ENCODE measurements at regions not wholly inside any gene's neighbourhood (a gene's known extent, or its start where the extent isn't known, plus 50 kb on each side); places are given as distances from the start of the nearest gene placed in this dataset.

- no peaks in the 10 kb centered on the region for H3K9me3 ChIP-seq
- H3K4me1 ChIP-seq = no peaks in the 10 kb centered on the region
- no peak for DNase-seq
- no peaks in the 10 kb centered on the region for H3K36me3 ChIP-seq
- 84 to 97% (median 91%) methylated on average over 3 of the region's 3 CpGs for WGBS, 5 donors
- TF ChIP-seq POLR2AphosphoS5 (IDR thresholded peaks at IDR 0.05) (no peak), POLR2A (IDR thresholded peaks at IDR 0.05) (no peak), CTCF (IDR thresholded peaks at IDR 0.05 in 8 of 11, conservative IDR thresholded peaks at IDR 0.05 in 3 of 11) (no peak)
- no peak overlapping the region for H3K4me3 ChIP-seq
- H3K27ac ChIP-seq = no peak overlapping the region
- no peaks in the 10 kb centered on the region for H3K27me3 ChIP-seq (replicated peaks in 1 of 7)
- intact Hi-C loops (cut with DNase I; ENCODE audit: low total_unique reads) = no loop called here
Measured at GRCh38 chr1:115495111-115495510, 146.7 kb upstream of the VANGL1 start.

GRCh38 chr1:115493834-115494233, 147.9 kb upstream of the VANGL1 start:
- WGBS, 5 donors = 60 to 93% (median 87%) methylated on average over 1 to 4 of the region's 4 CpGs
- TF ChIP-seq CTCF (IDR thresholded peaks at IDR 0.05 in 8 of 11, conservative IDR thresholded peaks at IDR 0.05 in 3 of 11) (no peak), POLR2A (IDR thresholded peaks at IDR 0.05) (no peak), POLR2AphosphoS5 (IDR thresholded peaks at IDR 0.05) (no peak)
- H3K9me3 ChIP-seq = no peaks in the 10 kb centered on the region
- H3K36me3 ChIP-seq = no peaks in the 10 kb centered on the region
- H3K27ac ChIP-seq = no peak overlapping the region
- no peaks in the 10 kb centered on the region for H3K27me3 ChIP-seq (replicated peaks in 1 of 7)
- no peak overlapping the region for H3K4me3 ChIP-seq
- H3K4me1 ChIP-seq = no peaks in the 10 kb centered on the region
- no peak for DNase-seq
- intact Hi-C loops (cut with DNase I; ENCODE audit: low total_unique reads) = no loop called here

- H3K36me3 ChIP-seq = no peaks in the 10 kb centered on the region
- intact Hi-C loops (cut with DNase I; ENCODE audit: low total_unique reads) = no loop called here
- no peak for TF ChIP-seq POLR2AphosphoS5 (IDR thresholded peaks at IDR 0.05)
- no peak for TF ChIP-seq CTCF (IDR thresholded peaks at IDR 0.05 in 8 of 11, conservative IDR thresholded peaks at IDR 0.05 in 3 of 11)
- TF ChIP-seq POLR2A (IDR thresholded peaks at IDR 0.05) = no peak
- no peaks in the 10 kb centered on the region for H3K4me1 ChIP-seq
- no peak overlapping the region for H3K27ac ChIP-seq
- WGBS, 5 donors = 54 to 78% (median 73%) methylated on average over 1 of the region's 1 CpG
- H3K27me3 ChIP-seq (replicated peaks in 1 of 7) = no peaks in the 10 kb centered on the region
- no peaks in the 10 kb centered on the region for H3K9me3 ChIP-seq
- DNase-seq = no peak
- no peak overlapping the region for H3K4me3 ChIP-seq
Measured at GRCh38 chr1:115492880-115493279, 148.9 kb upstream of the VANGL1 start.

- no peak overlapping the region for H3K4me3 ChIP-seq
Measured at GRCh38 chr1:115492019-115492595, 149.7 kb upstream of the VANGL1 start.

More at GRCh38 chr1:115492019-115492595, 149.7 kb upstream of the VANGL1 start:
- no peaks in the 10 kb centered on the region for H3K4me1 ChIP-seq
- 79 to 89% (median 82%) methylated on average over 4 of the region's 4 CpGs for WGBS, 5 donors
- H3K9me3 ChIP-seq = no peaks in the 10 kb centered on the region
- H3K36me3 ChIP-seq = no peaks in the 10 kb centered on the region
- no peaks in the 10 kb centered on the region for H3K27me3 ChIP-seq (replicated peaks in 1 of 7)
- intact Hi-C loops (cut with DNase I; ENCODE audit: low total_unique reads) = no loop called here
- TF ChIP-seq POLR2A (IDR thresholded peaks at IDR 0.05) (no peak), CTCF (IDR thresholded peaks at IDR 0.05 in 8 of 11, conservative IDR thresholded peaks at IDR 0.05 in 3 of 11) (no peak), POLR2AphosphoS5 (IDR thresholded peaks at IDR 0.05) (no peak)
- H3K27ac ChIP-seq = no peak overlapping the region
- DNase-seq = no peak
